Chondrocyte (in vitro differentiated cells): ENCODE measurements at regions not wholly inside any gene's neighbourhood (a gene's known extent, or its start where the extent isn't known, plus 50 kb on each side); places are given as distances from the start of the nearest gene placed in this dataset.

Experiments
- DNase-seq: peaks from one replicate; pipeline ENCODE4 v3.0.0; 2021; ENCODE audit warnings: mixed read lengths, low spot score
- H3K27ac Mint-ChIP-seq: one replicate; pipeline ENCODE4 v1.8.0; 2021; ENCODE audit warnings: mild to moderate bottlenecking, moderate library complexity, mixed read lengths; ENCODE audit not compliant: unreplicated experiment
- H3K27me3 Mint-ChIP-seq: 2 replicates; pipeline ENCODE4 v1.8.0; 2021; ENCODE audit warnings: low read depth, mixed read lengths
- H3K36me3 Mint-ChIP-seq: 2 replicates; pipeline ENCODE4 v1.8.0; 2021; ENCODE audit warnings: low read depth, mixed read lengths
- H3K4me1 Mint-ChIP-seq: 2 replicates; pipeline ENCODE4 v1.8.0; 2021; ENCODE audit warnings: low read depth, mild to moderate bottlenecking, mixed read lengths
- H3K4me3 Mint-ChIP-seq: one replicate; pipeline ENCODE4 v1.8.0; 2021; ENCODE audit warnings: mild to moderate bottlenecking, moderate library complexity, mixed read lengths; ENCODE audit not compliant: unreplicated experiment
- H3K9me3 Mint-ChIP-seq: 2 replicates; pipeline ENCODE4 v1.8.0; 2021; ENCODE audit warnings: low read depth, mixed read lengths
- TF ChIP-seq, protein P1 (sequence below): fragments of 200-600 bp; sonication (generic); IDR thresholded peaks from 2 replicates; pipeline ENCODE4 v1.5.0; 2021; ENCODE audit warnings: antibody characterized with exemption, mild to moderate bottlenecking, moderate library complexity

DNA sequence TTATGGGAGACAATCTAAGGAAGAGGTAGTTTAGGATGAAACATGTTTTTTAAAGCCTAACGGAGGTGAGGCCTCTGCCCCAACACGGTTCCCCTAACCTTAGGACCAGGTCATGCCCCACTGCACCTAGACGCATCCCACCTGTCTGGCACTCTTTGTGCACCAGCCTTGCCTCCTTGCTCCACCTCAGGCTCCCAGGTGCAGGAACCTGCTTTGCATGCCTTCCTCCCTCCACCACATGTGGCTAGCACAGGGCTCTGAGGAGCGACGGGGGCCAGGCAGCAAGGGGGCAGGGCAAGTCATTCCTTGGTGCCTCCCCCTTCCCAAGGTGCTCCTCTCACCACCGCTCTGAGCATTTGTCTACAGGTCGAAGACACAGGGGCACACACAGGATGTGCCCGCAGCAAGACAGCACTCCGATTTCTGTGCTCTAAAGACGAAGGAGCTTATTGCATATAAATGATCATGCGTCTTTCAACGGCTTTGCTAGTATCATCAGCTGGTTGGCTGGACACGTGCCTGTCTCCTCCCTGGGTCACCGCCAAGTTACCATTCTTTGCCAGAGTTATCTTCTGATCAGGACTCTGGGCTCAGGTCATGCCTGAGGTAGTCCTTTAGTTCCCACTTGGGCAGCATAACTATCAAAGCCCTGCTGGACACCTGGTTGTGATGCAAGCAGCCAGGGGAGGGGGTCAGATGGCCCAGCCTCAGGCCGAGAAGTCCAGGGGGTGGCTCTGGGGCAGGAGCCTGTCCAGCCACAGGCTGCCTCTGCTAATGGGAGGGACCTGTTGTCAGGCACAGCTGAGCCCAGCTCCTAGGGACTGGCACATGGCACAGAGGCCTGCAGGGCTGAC is 172.0 kb upstream of the NTM start:
- Mint-ChIP-seq H3K4me3 (no peak overlapping the region), H3K36me3 (no peaks in the 10 kb centered on the region), H3K4me1 (peaks cover 9% of the 10 kb centered on the region), H3K27ac (no peak overlapping the region), H3K27me3 (peaks cover 55% of the 10 kb centered on the region), H3K9me3 (peaks cover 2% of the 10 kb centered on the region)
- no peak for DNase-seq
- TF ChIP-seq, protein P1, sequence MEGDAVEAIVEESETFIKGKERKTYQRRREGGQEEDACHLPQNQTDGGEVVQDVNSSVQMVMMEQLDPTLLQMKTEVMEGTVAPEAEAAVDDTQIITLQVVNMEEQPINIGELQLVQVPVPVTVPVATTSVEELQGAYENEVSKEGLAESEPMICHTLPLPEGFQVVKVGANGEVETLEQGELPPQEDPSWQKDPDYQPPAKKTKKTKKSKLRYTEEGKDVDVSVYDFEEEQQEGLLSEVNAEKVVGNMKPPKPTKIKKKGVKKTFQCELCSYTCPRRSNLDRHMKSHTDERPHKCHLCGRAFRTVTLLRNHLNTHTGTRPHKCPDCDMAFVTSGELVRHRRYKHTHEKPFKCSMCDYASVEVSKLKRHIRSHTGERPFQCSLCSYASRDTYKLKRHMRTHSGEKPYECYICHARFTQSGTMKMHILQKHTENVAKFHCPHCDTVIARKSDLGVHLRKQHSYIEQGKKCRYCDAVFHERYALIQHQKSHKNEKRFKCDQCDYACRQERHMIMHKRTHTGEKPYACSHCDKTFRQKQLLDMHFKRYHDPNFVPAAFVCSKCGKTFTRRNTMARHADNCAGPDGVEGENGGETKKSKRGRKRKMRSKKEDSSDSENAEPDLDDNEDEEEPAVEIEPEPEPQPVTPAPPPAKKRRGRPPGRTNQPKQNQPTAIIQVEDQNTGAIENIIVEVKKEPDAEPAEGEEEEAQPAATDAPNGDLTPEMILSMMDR, result no peak

DNA sequence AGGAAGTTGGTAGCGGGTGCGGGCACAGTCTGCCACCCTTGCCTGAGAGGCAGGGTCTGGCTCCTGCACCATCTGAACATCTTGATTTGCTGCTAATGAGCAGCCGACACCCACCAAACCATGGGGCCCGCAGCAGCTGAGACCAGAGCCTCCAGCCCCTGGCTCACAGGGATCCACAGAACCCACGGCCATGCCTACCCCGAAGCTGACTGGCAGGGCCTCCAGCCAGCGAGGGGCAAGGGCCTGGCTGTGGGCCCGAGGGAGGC is 171.5 kb upstream of the NTM start:
- peaks cover 2% of the 10 kb centered on the region for H3K9me3 Mint-ChIP-seq
- no peak for DNase-seq
- peaks cover 54% of the 10 kb centered on the region for H3K27me3 Mint-ChIP-seq
- no peak overlapping the region for H3K27ac Mint-ChIP-seq
- peaks cover 9% of the 10 kb centered on the region for H3K4me1 Mint-ChIP-seq
- TF ChIP-seq, protein P1, result no peak
- no peak overlapping the region for H3K4me3 Mint-ChIP-seq
- H3K36me3 Mint-ChIP-seq, result no peaks in the 10 kb centered on the region

DNA sequence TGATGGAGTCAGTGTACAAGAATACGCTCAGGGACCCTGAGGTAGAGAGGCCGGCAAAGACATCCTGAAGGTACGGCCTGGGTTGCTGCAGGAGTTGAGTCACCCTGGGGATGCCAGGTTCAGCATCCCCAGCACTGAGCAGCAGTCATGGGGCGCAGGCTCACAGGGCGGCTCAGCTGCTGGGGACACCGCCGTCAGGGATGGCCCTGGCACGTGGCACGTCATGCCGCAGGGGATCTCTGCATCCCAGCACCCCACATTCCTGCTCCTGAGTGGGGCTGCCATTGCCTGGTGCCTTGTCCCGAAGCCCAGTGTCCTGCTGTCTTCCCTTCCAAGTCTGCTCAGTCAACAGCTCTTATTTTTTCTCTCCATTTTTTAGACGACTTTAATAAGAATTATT is 168.7 kb upstream of the NTM start:
- Mint-ChIP-seq H3K4me3 (no peak overlapping the region), H3K36me3 (no peaks in the 10 kb centered on the region), H3K27ac (no peak overlapping the region), H3K9me3 (peaks cover 2% of the 10 kb centered on the region), H3K27me3 (peaks cover 43% of the 10 kb centered on the region), H3K4me1 (peaks cover 5% of the 10 kb centered on the region)
- no peak for DNase-seq
- TF ChIP-seq, protein P1, result no peak

DNA sequence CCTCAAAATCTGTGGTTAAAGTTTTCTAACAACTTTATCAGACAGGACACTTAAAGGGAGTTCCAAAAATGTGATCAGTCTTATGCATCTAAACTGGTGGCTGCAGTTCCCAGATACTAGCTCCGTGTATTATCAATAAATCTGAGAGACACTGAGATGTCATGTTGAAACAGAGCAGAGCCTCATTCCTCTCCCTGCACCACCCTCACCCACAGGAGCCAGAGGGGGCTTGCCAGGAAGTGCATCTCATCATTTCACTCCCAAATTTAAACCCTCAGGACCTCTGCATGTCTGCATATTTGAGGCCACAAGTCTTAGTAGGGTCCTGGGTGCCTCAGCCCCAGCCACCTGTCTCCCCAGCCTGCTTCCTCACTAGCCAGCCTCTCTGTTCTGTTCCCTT is 167.4 kb upstream of the NTM start:
- H3K4me1 Mint-ChIP-seq, result peaks cover 5% of the 10 kb centered on the region
- H3K4me3 Mint-ChIP-seq, result no peak overlapping the region
- no peaks in the 10 kb centered on the region for H3K36me3 Mint-ChIP-seq
- H3K27ac Mint-ChIP-seq, result no peak overlapping the region
- peaks cover 2% of the 10 kb centered on the region for H3K9me3 Mint-ChIP-seq
- TF ChIP-seq, protein P1, result no peak
- peaks cover 39% of the 10 kb centered on the region for H3K27me3 Mint-ChIP-seq
- DNase-seq, result no peak

DNA sequence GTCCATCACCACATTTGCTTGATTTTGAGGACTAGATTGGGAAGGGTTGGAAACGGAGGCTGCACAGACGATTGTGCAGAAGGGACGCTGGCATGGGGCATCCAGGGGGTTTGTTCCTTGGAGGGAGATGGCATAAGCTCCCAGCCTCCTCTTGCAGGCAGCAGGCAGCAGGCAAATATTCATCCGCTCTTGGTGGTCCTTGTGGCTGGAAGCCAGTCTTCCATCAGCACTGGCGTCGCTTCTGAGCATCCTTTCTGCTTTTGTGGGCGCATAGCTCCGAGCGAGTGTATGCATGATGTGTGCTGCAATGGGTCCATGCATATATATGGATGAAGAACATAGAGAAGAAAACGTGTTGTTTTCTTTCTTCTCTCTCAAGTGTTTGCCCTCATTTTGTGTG is 166.1 kb upstream of the NTM start:
- Mint-ChIP-seq H3K9me3 (peaks cover 2% of the 10 kb centered on the region), H3K4me1 (peaks cover 5% of the 10 kb centered on the region), H3K4me3 (no peak overlapping the region), H3K27ac (no peak overlapping the region), H3K36me3 (no peaks in the 10 kb centered on the region), H3K27me3 (peaks cover 39% of the 10 kb centered on the region)
- no peak for DNase-seq
- TF ChIP-seq, protein P1, result no peak
